Stimulated activated CD8-positive, alpha-beta memory T cell treated with anti-CD3 and anti-CD28 coated beads, Interleukin-15, amount 100 ng/mL, for 48 hours (primary cell): ENCODE measurements at regions not wholly inside any gene's neighbourhood (a gene's known extent, or its start where the extent isn't known, plus 50 kb on each side); places are given as distances from the start of the nearest gene placed in this dataset.
"Not testable (repeated sequence)": the region's sequence is repeated elsewhere in the genome, so short reads cannot be mapped to it uniquely, and the experiment has no call there.

Source experiments
- DNase-seq, 2 donors: peaks; one replicate each; pipeline ENCODE4 v3.0.0-alpha.2; 2020; ENCODE audit warnings: low read depth in 2 of 2

DNA sequence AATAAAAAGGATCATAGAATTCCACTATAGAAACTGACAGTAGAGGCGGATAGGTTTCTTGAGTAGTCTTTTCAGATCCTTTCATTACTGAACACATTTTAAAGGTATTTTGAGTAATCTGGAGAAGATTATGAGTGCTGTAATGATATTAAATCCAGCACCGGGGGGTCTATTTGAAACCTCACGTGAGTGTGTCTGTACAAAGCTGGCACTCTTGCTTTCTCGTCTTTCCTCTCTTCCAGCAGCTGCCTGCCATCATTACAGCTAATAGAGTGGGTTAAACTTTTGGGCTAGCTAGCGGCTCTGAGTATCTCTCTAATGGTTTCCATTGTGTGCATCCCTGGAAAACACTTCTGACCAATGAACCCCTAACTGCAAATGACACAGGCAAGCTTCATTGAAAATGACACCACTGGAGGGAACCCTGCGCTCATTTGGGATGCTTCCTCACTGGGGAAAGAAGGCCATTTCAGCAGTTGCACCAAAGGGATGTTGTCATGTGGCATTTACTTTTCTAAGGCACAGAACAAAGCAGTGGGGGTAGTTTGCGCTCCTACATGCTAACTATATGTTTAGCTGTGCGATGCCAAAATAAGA is 101.0 kb downstream of the HRH4 start:
- no peak for DNase-seq

DNA sequence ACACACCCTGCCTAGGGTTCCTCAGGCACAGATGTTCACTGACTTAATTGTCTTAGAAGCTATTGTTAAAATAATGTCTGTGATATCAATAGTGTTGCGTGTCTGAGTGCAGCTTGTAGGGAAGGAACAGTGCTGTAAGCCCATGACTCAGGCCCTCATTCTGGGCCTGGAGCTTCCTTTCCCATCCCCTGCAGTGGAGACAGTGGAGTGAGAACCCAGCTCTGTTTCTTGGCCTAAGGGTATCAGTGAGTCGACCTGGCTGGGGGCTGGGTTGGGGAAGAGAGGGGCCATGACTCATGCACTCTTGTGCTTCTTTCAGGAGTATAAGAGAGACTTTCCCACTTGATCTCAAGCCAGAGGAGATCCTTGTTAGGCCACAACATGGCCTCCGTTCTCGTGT is 106.8 kb downstream of the HRH4 start:
- DNase-seq, result no peak

DNA sequence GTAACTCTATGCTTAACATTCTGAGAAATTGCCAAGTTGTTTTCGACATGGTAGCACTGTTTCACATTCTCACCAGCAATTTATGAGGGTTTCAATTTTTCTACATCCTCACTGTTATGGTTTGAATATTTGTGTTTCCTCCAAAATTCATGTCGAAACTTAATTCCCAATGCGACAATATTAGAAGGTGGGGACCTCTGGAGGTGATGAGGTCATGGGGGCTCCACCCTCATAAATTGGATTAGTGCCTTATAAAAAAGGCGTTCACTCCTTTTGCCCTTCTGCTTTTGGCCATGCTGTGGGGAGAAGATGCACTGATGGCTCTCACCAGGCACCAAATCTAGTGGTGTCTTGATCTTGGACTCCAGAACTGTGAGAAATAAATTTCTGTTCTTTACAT is 110.3 kb downstream of the HRH4 start:
- no peak for DNase-seq

DNA sequence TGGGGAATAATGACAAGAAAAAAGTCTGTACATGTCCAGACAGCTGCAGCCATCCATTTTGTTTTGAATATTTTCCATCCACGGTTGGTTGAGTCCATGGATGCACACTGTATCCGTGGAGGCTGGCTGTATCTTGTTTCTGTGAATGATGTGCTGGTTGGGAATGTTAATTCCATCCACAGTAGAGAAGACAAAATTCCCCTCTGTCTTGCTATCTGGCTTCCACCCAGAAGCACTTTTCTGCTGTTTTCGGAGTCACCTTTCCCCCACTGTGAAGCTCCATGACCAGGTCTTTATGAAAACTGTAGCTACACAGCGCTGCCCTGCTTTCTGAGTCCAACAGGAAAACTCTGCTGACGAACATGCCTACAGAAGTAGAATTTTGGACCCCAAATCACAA is 122.3 kb downstream of the HRH4 start:
- no peak for DNase-seq

DNA sequence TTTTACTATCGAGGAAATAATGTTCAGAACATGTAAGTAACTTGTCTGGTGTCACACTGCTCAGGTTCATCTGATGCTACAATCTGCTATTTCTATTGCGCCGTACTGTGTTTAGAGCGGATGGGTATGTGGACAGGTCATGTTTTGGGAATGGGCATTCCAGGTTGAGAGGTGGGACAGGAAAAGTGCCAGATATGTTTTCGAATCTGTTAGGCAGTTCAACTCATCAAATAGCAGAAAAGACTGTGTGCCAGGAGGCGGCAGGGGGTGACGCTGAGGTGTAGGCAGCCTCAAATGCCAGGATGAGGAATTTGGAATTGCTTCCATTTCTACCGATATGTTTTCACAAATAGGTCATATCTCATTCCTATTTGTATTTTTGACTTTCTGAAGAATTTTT is 123.8 kb downstream of the HRH4 start:
- DNase-seq, result no peak

DNA sequence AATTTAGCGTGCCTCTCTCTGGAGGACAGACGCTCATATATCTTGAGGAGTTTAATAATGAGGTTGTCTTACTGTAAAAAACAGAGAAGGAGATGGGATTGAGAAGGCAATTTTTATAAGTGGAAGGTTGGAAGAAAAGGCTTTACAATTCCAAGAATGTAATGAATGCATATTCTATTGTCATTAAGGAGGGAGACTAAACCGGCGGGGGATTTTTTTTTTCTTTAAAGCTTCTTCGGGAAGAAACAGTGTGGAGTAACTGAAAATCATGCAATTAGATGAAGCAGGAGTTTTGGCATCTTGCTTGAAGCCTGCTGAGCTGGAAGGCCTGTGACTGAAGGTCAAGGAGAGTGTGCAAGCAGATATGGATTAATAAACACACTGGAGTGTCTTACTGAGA is 124.4 kb downstream of the HRH4 start:
- DNase-seq, result no peak

DNA sequence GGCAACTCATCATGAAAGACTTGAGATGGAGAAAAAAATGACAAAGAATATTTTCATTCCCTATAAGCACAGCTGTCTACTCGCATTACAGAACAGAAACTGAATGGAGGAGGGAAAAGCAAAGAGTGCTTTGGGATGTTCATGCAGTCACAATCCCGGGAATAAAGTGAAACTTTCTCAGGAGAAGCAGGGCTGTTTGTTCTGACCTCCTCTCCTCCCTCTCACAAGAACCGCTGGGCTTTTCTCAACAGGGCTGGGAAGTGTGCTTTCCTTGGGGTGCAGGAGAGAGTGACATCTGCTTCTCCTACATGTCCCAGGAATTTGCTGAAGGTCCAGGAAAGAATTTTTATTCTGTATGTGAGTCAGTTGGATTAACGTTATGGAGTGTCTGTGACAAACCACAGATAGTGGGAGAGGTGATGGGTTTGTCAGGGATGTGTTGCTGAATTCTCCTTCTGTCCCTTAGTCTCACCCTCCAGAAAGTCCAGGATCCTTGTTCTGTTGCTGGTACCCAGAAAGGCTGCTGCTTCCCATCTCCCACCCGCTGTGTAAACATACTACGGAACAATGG is 125.6 kb downstream of the HRH4 start:
- DNase-seq, result no peak

DNA sequence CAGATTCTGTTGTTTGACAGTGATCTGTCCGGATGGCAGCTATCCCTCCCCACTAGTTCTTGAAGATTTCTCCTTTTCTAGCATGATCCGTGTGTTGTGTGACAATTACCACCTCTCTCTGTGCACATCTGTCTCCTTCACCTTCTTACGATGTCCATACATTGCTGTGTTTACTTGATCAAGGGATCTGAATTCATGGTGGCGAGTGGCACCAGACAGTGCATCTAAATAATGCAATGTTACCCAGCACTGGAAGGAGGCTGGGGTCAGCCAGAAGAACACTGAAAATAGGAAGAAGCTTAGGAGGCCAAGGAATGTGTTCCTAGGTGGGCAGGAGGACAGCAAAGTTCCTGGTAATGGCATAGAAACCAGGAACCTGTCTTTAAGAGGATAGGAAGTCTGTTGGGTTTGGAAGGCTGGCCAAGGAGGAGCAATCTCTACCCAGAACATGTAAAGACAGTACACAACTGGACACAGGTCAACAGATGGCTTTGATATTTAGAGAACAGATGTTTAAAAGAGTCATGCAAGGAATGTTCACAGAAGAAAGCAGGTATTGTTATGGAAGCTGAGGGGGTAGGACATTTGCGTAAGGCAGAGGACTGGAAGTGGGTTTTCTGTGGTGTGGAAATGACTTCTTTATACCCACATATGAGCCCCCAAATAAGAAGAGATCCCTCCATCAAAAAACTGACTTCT is 126.4 kb downstream of the HRH4 start:
- DNase-seq, result no peak

DNA sequence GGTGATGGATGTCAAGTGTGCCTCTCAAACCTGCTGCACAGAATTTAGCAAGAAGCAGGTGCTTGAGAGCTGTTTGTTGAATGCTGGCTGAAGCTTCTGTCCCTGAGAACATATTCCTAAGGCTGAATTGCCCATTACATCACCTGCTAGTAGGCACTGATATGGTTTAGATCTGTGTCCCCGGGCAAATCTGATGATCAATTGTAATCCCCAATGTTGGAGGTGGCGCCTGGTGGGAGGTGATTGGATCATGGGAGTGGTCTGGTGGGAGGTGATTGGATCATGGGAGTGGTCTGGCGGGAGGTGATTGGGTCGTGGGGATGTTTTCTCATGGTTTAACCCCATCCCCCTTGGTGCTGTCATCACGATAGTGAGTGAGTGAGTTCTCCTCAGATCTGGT is 128.0 kb downstream of the HRH4 start:
- DNase-seq, result no peak

DNA sequence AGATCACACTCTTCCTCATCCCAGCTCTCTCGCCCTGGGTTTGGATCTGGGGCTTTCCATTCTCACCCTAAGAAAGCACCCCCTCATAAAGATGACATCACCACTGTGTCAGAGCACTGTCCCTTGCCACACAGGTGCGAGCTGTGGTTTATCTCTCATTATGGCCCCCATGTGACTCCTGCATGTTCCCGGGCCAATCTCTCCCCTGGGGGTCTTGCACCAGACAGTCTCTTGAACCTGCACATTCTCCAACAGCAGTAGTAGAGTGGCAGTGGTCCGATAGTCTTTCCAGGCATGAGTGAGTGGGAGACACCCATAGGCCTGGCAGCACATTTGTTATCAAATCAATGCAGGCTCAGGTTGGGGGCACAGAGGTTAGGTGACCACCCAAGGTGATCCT is 130.5 kb downstream of the HRH4 start:
- DNase-seq, result no peak

DNA sequence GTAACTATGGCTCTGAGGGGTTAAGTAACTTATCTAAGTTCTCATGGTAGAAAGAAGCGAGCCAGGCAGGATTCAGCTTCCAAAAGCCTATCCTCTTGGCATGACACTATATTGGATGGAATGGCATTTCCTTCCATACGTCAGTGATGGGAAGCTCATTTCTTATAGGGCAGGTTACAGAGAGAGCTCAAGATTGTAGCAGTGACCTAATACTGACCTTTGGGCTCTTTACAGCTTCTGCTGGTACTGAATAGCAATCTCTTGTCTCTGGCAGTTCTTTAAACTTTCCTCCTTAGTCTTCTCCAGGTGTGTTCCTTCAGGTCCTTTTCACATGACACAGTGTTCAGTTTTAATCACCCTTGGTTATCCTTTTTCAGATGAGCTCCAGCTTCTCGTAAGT is 133.0 kb downstream of the HRH4 start:
- no peak for DNase-seq

DNA sequence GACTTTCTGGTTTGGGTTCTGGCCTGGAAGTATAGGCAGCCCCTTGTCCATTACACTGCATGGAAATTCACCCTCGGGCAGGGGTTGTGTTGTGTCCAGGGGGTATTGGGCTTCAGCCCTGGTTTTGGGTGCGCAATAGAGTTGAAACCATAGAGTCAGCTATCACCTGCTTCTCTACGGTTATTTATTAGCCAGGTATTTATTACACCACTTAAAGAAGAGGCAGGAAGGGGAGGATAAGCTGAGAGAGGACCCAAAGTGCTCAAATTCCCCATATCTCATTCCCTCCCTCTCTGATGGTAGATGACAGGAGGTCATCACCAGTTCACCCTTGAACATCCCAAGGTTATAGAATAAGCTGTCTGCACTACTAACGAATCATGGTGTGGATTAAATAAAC is 133.4 kb downstream of the HRH4 start:
- no peak for DNase-seq

DNA sequence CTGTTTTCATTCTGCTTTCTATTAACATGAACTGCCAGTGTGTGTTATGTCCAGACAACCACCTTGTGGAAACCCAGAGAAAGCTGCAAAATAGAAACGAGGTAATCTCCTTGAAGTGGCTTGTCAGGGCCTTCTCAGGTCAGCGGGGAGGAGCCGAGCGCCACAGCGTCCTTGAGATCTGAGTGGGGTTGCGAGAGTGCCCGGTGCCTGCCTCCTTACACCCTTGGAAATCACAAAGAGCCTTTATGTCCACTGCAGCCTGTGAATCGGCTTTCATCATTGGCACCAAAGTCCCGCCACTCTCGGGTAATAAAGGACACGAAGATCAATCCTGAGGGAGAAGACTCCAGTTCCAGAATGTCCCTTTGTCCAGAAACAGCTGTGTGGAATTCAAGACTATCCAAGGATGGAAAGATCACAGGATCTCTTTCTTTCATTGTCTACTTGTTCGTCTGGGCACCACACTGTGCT is 135.2 kb downstream of the HRH4 start:
- DNase-seq, result no peak

DNA sequence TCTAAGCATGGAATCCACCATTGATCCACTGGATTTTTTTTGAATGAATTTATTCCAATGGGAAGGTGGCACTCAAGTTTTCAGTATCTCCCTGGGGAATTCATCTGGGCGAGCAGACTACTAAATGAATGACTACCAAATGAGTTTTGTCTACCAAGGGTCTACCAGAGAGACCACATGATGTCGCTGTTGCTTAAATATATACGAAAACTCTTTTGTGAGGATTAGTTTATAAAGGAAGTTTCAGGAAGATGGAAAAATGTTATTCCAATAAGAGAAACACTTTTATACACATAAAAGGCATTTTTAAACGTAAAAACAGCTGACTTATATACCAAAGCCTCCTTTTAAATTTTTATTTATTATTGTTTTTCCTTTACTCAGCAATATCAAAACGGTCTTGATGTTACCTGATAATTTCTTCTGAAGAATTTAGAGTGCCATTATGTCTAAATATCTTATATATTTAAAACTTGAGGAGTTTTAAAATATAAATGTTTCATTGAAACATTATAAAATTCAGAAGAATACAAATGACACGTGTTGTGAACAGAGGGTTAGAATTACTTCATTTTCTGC is 139.7 kb downstream of the HRH4 start:
- no peak for DNase-seq

DNA sequence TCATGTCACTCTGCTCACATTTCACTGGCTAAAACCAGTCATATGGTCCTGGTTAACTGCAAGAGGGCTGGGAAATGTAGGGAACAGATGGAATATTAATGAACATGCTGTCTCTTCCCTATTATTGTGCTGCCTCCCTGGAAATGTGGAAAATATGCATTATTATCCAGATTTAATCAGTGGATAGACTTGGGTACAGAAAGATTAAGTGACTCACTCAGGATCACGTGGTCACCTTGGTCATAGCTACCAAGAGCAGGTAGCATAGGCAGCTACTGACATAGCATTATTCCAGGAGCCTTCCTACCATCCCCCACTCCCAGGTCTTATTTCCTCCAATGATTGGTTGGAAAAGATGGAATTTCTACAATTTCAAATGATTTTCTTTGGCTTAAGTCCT is 141.1 kb downstream of the HRH4 start:
- no peak for DNase-seq

DNA sequence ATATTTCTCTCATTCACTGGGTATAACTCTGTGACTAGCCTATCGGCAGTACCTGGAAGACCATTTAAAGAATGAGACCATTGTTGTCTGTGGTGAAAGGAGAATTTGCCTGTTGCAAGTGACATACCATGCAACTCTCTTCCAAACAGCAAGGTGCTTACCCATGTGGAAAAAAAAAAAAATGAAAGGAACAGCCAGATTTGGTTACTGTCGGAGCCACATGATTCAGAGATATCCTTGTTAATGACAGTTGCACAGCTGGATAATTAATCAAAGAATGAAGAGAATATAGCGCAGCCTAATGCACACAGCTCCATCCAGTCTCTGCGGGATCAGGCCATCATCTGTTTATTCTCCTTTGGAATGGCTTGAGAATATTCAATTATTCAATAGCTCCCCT is 141.8 kb downstream of the HRH4 start:
- no peak for DNase-seq

DNA sequence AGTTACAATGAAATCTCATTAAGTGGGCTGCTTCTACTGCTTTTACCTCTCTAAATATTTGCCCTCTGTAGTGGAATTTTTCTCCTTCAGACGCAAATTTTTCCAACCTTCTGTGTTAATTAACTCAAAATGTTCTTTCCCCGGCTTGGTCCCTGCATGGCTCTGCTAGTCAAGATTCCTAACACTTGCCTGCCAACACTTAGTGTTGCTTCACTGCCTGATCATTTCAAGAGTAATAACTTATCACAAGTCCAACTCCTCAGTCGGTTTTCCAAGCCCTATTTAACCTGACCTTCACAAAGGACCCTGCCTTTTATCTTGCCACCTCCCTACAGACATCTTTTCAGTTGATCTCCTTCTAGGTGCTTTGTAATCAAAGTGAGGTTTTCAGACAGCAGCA is 142.7 kb downstream of the HRH4 start:
- DNase-seq, result no peak

DNA sequence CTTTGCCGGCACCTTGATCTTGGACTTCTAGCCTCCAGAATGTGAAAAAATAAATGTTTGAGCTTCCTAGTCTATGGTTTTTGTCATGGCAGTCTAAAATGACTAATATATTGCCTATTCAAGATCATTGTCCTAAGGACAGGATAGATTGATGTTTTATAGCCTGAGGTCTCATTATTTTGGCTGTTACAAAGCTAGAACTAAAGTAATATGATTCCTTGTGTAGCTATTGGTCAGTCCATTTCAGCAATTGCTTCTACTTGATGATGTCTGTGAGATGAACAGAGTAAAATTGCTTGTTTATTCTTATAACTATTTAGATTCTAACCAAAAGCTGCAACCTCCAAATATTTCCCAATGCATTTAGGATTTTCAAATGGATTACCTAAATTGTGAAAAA is 145.0 kb downstream of the HRH4 start:
- no peak for DNase-seq

DNA sequence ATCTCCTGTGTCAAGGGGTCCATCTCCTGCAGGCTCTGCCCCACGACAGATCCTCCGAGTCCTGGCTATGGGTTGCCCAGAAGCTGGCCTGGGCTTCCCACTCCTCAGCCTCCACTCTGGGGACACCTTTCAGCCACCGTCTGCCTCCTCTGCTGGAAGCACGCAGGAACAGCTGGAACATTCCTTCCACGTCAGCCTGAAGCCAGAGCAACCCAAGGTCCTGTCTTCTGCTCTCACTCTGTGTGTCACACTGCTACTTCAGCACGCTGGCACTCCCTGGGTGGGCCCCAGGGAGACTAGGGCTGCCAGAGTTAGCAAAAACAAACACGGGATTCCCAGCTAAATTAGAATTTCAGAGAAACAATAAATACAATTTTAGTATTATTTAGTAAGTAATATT is 148.8 kb downstream of the HRH4 start:
- DNase-seq, result no peak

DNA sequence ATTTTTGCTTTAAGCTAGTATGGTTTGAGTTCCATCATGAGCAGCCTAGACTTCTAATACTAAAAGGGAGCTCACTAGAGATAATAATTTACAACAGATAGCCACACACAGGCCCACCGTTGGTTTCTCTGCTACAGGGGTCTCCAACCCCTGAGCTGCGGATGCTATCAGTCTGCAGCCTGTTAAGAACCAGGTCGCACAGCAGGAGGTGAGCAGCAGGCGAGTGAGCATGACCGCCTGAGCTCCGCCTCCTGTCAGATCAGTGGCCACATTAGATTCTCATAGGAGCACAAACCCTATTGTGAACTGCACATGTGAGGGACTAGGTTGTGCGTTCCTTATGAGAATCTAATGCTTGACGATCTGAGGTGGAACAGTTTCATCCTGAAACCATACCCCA is 150.6 kb downstream of the HRH4 start:
- no peak for DNase-seq

DNA sequence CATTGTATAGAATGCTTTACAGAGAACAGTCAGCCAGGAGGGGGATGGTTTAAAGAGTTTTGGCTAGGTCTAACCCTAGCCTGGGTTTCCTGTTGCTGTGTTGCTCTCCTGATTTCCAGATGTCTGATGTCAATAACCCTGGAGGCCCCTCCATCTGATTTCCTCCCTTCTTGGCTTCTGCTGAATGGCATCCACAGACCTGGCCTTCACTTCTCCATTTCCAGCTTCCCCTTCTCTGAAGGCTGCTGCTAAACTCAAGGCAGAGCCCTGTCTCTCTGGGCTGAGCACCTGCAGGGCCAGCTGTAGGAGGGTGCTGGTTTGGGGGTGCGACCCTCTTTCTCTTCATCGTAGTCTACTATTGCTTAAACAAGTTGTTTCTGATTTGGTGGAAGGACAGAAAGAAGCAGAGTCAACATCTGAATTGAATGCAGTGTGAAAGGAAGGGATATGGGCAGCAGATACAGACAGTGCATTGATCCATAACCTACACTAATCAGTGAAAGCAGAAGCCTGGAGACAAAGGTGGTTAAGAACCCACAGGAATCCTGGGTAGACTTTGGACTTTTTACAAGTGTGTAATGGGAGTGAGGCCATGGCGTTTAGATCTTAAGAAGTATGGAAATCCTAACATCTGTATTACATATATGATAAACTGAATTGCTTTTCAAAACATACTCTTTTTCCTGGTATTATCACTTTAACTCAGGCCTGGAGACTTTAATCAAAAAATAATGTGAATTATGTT is 153.6 kb downstream of the HRH4 start:
- DNase-seq, result no peak

DNA sequence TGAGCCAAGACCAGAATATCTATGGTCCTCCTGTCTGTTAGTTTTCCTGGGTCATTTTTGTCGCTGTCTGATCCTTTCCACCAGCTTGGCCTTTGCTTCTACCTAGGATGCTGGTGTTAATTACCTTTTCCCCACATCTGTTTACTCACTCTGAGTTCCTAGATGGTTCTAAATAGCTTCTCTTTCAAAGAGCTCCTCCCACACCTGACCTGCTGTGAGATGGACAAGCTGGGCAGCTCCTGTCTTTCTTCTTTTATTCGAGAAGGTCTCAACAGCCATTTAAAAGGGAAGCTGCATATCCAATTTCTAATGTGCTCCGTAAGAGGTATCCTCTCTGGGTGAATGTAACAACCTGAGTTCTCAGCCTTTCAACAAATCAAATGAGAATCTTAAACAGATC is 156.2 kb downstream of the HRH4 start:
- DNase-seq, result no peak

DNA sequence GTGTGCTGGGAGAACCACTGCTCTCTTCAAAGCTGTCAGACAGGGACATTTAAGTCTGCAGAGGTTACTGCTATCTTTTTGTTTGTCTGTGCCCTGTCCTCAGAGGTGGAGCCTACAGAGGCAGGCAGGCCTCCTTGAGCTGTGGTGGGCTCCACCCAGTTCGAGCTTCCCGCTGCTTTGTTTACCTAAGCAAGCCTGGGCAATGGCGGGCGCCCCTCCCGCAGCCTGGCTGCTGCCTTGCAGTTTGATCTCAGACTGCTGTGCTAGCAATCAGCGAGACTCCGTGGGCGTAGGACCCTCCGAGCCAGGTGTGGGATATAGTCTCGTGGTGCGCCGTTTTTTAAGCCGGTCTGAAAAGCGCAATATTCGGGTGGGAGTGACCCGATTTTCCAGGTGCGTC is 164.0 kb downstream of the HRH4 start:
- not testable (repeated sequence) for DNase-seq
